Esophagus muscularis mucosa (tissue), 4 donors: ENCODE measurements at regions not wholly inside any gene's neighbourhood (a gene's known extent, or its start where the extent isn't known, plus 50 kb on each side); places are given as distances from the start of the nearest gene placed in this dataset.

ENCODE experiments used
- DNase-seq: peaks from one replicate; pipeline ENCODE4 v3.0.0-alpha.2; 2017; ENCODE audit errors: extremely low spot score
- H3K27ac ChIP-seq, 4 donors: fragments of 200-600 bp; sonication (generic); replicated peaks in 1 of 4; 1 replicate in 3 of 4; 2 replicates in 1 of 4; pipeline ENCODE4 v1.5.1; 2016 to 2019; ENCODE audit warnings: mild to moderate bottlenecking in 1 of 4
- H3K27me3 ChIP-seq, 4 donors: fragments of 200-600 bp; sonication (generic); one replicate each; pipeline versions ENCODE4 v1.5.1 to v1.6.0; 2016 to 2019
- H3K36me3 ChIP-seq, 4 donors: fragments of 200-600 bp; sonication (generic); one replicate each; pipeline ENCODE4 v1.5.1; 2016 to 2019
- H3K4me1 ChIP-seq, 4 donors: fragments of 200-600 bp; sonication (generic); one replicate each; pipeline ENCODE4 v1.5.1; 2016 to 2019
- H3K4me3 ChIP-seq, 4 donors: fragments of 200-600 bp; sonication (generic); 1 replicate in 2 of 4; 2 replicates in 2 of 4; pipeline ENCODE4 v1.5.1; 2016 to 2019; ENCODE audit warnings: mild to moderate bottlenecking in 4 of 4, moderate library complexity in 1 of 4
- H3K9me3 ChIP-seq, 4 donors: fragments of 200-600 bp; sonication (generic); 1 replicate in 3 of 4; 2 replicates in 1 of 4; pipeline ENCODE4 v1.5.1; 2016 to 2019
- CTCF ChIP-seq, 3 experiments: fragments of 200-600 bp in 2 of 3; fragments of 450-650 bp in 1 of 3; sonication (generic) in 2 of 3; IDR thresholded peaks; one replicate each; pipeline ENCODE4 v1.5.1; 2017 to 2019; ENCODE audit warnings: antibody characterized with exemption in 3 of 3, mild to moderate bottlenecking in 2 of 3, moderate library complexity in 1 of 3
- EP300 ChIP-seq: sonication (generic); formaldehyde crosslinking; IDR thresholded peaks from one replicate; pipeline ENCODE4 v1.6.1; 2017; ENCODE audit warnings: antibody characterized with exemption
- POLR2A ChIP-seq: fragments of 450-650 bp; IDR thresholded peaks from one replicate; pipeline ENCODE4 v1.6.1; 2017; ENCODE audit warnings: antibody characterized with exemption, moderate library complexity, mild to moderate bottlenecking, low read depth
- POLR2AphosphoS5 ChIP-seq, 2 donors: sonication (generic); formaldehyde crosslinking; IDR thresholded peaks; one replicate each; pipeline ENCODE4 v1.6.1; 2017; ENCODE audit warnings: antibody characterized with exemption in 2 of 2
- WGBS: methylation state at CpG from one replicate; pipeline ENCODE4 v1.1.5; 2018; 5-methylcytosine and 5-hydroxymethylcytosine counted together
- intact Hi-C: fragments of 100-400 bp; cut with DNase I; formaldehyde crosslinking; loops from one replicate; pipeline ENCODE4 v1.15.1; 2023

DNA sequence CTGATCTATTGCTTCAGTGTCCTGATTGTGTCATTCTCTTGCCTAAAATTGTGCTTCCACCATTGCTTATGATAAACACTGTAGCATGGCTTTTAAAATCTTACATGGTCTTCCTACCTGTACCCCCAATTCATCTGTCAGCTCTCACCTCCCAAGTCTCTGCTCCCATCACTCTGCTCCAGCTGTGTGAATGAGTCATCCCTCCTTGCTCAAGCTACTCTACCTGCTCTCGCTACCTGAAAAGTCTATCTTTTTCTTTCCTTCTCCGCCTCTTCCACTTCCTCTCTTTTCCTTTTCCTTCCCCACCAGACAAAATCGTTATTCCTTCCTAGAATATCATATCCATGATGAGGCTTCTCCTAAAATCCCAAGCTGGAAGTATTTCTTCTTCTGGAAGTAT, 341.7 kb downstream of the PRELID2 start:
- no peaks in the 10 kb centered on the region for H3K36me3 ChIP-seq
- TF ChIP-seq POLR2AphosphoS5 (IDR thresholded peaks at IDR 0.05) (no peak), POLR2A (no peak), EP300 (no peak), CTCF (IDR thresholded peaks at IDR 0.05) (no peak)
- H3K4me3 ChIP-seq, result no peak overlapping the region
- no peak for DNase-seq
- no peak overlapping the region for H3K27ac ChIP-seq
- H3K4me1 ChIP-seq, result peaks cover 0 to 9% (median 0%) of the 10 kb centered on the region in 4 donors
- intact Hi-C loops, result no loop called here
- 89% methylated on average over 3 of the region's 3 CpGs for WGBS
- H3K9me3 ChIP-seq, result no peaks in the 10 kb centered on the region
- no peaks in the 10 kb centered on the region for H3K27me3 ChIP-seq

DNA sequence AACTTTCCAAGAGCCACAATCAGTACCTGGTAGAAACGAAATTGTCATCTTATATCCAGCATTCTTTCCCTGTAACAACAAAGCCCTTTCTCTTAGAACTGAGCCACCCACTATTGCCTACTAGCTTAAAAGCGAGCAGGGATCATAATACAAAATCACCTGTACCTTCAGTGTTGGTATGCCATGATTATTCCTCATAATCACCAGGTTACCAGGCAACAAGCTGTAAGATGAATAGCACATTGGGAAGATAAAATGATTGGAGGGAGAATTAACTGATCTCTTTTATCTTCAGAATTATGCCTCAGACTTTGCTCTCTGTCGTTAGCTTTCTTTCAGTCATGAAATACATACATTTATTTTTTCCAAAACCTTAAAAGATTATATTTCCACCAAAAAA, 345.6 kb downstream of the PRELID2 start:
- DNase-seq, result no peak
- Histone ChIP-seq H3K4me3 (no peak overlapping the region), H3K27me3 (no peaks in the 10 kb centered on the region), H3K36me3 (no peaks in the 10 kb centered on the region), H3K4me1 (no peaks in the 10 kb centered on the region), H3K27ac (no peak overlapping the region), H3K9me3 (no peaks in the 10 kb centered on the region)
- WGBS, result 83% methylated on average over 3 of the region's 3 CpGs
- intact Hi-C loops, result no loop called here
- TF ChIP-seq POLR2A, result no peak
- TF ChIP-seq POLR2AphosphoS5 (IDR thresholded peaks at IDR 0.05), result no peak
- no peak for TF ChIP-seq EP300
- TF ChIP-seq CTCF (IDR thresholded peaks at IDR 0.05), result no peak

GRCh38 chr5:145484158-145484557, 351.0 kb downstream of the PRELID2 start:
- intact Hi-C loops, result no loop called here
- TF ChIP-seq POLR2AphosphoS5 (IDR thresholded peaks at IDR 0.05) (no peak), CTCF (IDR thresholded peaks at IDR 0.05) (no peak), POLR2A (no peak), EP300 (no peak)

GRCh38 chr5:145483212-145483611, 351.9 kb downstream of the PRELID2 start:
- no peak for DNase-seq
- H3K4me3 ChIP-seq, result no peak overlapping the region
- H3K27ac ChIP-seq, result no peak overlapping the region
- intact Hi-C loops, result no loop called here
- no peak for TF ChIP-seq CTCF (IDR thresholded peaks at IDR 0.05)
- TF ChIP-seq POLR2AphosphoS5 (IDR thresholded peaks at IDR 0.05), result no peak
- TF ChIP-seq POLR2A, result no peak
- no peaks in the 10 kb centered on the region for H3K4me1 ChIP-seq
- no peaks in the 10 kb centered on the region for H3K36me3 ChIP-seq
- H3K9me3 ChIP-seq, result no peaks in the 10 kb centered on the region
- H3K27me3 ChIP-seq, result no peaks in the 10 kb centered on the region

More at GRCh38 chr5:145484158-145484557, 351.0 kb downstream of the PRELID2 start:
- DNase-seq, result no peak
- H3K27me3 ChIP-seq, result no peaks in the 10 kb centered on the region
- no peaks in the 10 kb centered on the region for H3K9me3 ChIP-seq
- no peak overlapping the region for H3K27ac ChIP-seq
- H3K4me3 ChIP-seq, result no peak overlapping the region
- H3K4me1 ChIP-seq, result no peaks in the 10 kb centered on the region
- WGBS, result 86% methylated on average over 1 of the region's 1 CpG
- no peaks in the 10 kb centered on the region for H3K36me3 ChIP-seq

GRCh38 chr5:145479857-145480256, 355.3 kb downstream of the PRELID2 start:
- DNase-seq, result no peak
- Histone ChIP-seq H3K36me3 (no peaks in the 10 kb centered on the region), H3K9me3 (no peaks in the 10 kb centered on the region), H3K4me3 (no peak overlapping the region), H3K27ac (no peak overlapping the region), H3K27me3 (no peaks in the 10 kb centered on the region), H3K4me1 (no peaks in the 10 kb centered on the region)
- TF ChIP-seq CTCF (IDR thresholded peaks at IDR 0.05), result no peak
- TF ChIP-seq POLR2A, result no peak
- TF ChIP-seq POLR2AphosphoS5 (IDR thresholded peaks at IDR 0.05), result no peak
- no peak for TF ChIP-seq EP300
- 83% methylated on average over 1 of the region's 1 CpG for WGBS
- intact Hi-C loops, result no loop called here
